AG10803 (cell line): ENCODE measurements at regions not wholly inside any gene's neighbourhood (a gene's known extent, or its start where the extent isn't known, plus 50 kb on each side); places are given as distances from the start of the nearest gene placed in this dataset.

Experiments used
- DNase-seq: peaks from one replicate; pipeline ENCODE4 v3.0.0; 2010; ENCODE audit warnings: low read depth
- H3K4me3 ChIP-seq: 2 replicates; pipeline ENCODE4 v1.5.1; 2011; ENCODE audit warnings: mild to moderate bottlenecking, low read length, control low read depth
- TF ChIP-seq, protein P1 (sequence below): conservative IDR thresholded peaks from 2 replicates; pipeline ENCODE4 v1.5.1; 2011; ENCODE audit warnings: mild to moderate bottlenecking, low read length, control low read depth, inconsistent platforms

DNA sequence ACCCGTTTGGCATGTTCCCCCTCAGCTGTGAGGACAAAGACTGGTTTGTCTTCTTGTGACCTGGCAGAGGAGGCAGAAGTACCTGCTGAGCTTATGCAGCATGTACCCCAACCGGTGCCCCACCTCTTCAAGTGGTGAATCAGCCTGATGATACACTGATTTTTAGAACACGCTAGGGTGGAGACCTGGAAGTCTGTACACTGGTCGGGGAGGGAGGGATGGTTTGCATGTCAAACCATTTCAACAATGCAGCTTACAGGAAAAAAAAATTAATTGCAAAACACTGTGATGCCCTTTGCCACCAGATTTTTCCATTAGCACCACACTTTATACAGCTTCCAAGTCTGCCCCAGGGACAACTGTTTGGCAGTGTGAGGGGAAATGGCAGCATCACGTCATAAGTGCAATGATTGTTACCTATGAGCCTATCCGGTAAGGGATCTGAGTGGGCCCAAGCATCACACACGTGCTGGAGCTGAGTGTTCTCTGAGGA is 155.1 kb upstream of the DMRT1 start:
- DNase-seq, result peak; percentile 83
- TF ChIP-seq, protein P1, sequence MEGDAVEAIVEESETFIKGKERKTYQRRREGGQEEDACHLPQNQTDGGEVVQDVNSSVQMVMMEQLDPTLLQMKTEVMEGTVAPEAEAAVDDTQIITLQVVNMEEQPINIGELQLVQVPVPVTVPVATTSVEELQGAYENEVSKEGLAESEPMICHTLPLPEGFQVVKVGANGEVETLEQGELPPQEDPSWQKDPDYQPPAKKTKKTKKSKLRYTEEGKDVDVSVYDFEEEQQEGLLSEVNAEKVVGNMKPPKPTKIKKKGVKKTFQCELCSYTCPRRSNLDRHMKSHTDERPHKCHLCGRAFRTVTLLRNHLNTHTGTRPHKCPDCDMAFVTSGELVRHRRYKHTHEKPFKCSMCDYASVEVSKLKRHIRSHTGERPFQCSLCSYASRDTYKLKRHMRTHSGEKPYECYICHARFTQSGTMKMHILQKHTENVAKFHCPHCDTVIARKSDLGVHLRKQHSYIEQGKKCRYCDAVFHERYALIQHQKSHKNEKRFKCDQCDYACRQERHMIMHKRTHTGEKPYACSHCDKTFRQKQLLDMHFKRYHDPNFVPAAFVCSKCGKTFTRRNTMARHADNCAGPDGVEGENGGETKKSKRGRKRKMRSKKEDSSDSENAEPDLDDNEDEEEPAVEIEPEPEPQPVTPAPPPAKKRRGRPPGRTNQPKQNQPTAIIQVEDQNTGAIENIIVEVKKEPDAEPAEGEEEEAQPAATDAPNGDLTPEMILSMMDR, result no peak
- peak overlapping the region; percentile 26 for H3K4me3 ChIP-seq

DNA sequence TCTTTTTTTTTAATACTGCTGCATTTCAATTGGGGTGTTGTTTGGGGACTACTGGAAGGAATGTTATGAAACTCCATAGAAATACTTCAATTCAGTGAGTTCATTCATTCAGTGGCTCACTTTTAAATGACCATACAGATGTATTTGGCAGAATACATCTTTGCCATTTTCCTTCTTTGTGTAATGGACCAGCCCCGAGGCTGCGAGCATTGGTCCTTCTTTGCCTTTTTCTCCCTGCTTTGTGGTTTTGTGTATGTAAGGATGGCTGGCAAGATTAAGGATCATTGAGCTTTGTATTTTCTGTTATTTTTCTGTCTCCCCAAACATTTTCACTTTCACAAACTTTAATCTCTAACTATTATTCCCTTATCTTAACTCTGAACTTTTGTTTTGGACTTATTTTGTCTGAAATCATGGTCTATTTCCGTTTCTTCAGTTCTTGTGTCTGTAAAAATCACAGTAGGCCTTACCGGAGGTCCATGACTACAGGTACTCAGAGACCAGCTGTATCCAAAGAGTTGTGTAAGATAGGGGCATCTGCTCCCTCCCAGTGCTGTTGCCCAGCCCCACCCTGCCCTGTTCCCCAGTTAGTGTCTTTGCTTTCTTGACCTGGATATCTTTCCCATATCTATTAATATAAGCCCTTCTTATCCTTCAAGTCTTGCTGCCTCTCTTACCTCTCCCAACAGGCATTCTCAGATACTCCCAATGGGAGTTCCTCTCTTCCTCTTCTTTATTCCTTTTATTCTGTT is 154.3 kb upstream of the DMRT1 start:
- peak overlapping the region; percentile 26 for H3K4me3 ChIP-seq
- DNase-seq, result no peak
- TF ChIP-seq, protein P1, result peak; percentile 10; the same call in 1 of the 2 replicates

DNA sequence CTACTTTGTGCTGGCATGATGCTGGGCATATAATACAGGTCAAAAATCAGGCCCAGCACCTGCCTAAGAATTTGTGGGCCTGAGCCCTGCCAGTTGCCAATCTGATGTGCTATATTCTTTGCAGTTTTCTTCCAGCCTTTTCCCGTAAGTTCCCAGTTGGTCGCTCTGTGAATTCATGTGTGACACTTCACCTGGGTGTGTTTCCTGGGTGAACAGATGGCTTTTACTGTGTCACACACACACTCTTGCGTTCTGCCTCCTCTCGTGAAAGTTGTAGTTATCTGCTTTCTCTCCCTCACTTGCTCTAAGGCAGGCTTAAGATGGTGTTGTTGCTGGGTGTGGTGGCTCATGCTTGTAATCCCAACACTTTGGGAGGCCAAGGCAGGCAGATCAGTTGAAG is 153.5 kb upstream of the DMRT1 start:
- no peak overlapping the region for H3K4me3 ChIP-seq
- DNase-seq, result no peak
- TF ChIP-seq, protein P1, result no peak

DNA sequence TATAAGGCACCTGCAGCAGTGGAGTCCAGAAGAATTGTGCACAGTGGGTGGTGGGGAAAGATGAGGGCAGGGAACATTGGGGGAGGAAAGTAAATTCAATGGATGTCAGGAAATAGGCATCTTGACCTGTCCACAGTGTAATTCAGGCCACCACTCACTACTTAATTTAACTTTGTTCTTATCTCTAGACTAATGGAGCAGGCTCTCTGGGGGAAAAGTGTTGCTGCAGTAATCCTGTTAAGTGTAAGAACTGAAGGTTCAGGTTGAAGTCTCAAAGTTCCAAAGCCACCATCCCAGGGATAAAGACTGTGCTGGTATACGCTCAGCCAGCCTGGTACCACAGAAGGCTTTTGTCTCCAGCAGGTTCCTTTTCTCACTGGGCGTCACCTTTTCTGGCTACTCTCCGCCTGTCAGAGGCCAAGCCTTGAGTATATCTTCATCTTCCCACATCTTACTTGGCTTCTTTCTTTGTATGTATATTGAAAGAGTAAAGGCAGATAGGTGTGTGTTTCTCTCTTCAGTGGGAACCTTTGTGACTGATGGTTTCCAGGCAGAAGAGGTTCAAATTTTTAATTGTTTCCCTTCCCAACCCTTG is 150.9 kb upstream of the DMRT1 start:
- no peak for DNase-seq
- TF ChIP-seq, protein P1, result no peak
- H3K4me3 ChIP-seq, result no peak overlapping the region

DNA sequence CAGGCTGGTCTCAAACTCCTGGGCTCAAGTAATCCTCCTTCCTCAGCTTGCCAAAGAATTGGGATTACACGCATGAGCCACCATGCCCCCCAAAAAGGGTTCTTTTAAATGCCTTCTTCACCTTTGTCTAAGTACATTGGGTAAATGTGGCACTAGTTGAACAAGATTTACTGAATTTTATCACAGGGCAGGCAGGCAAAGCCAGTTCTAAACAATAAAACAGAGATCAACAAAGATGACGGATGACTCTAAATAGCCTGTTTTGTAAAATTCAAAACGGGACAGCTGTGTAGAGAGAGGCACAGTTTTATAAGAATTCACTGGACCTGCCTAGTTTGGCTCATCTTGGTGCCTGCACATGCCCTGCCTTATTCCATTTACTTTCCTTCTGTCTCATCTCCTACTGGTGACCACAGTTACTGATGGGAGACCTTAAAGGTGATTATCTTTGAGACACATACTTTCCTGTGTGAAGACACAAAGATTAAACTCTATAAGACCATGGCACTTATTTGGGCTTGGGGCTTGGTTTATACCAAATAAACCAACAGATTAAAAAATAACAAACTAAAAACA is 149.6 kb upstream of the DMRT1 start:
- H3K4me3 ChIP-seq, result no peak overlapping the region
- TF ChIP-seq, protein P1, result no peak

DNA sequence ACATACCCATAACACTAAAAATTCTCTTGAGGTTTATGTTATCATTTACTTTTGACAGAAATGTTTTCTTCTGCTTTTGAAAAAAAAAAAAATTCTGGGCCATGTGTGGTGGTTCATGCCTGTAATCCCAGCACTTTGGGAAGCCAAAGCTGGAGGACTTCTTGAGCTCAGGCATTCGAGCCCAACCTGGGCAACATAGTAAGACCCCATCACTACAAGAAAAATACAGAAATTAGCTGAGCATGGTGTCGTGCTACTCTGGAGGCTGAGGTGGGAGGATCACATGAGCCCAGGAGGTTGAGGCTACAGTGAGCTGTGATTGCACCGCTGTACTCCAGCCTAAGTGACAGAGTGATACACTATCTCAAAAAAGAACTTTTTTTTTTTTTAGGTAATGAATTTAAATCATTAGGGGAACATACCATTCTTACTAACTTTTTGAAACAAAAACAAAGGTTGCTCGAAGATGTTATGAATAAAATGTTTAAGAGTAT is 148.8 kb upstream of the DMRT1 start:
- TF ChIP-seq, protein P1, result no peak
- DNase-seq, result no peak
- peak overlapping the region; percentile 33 for H3K4me3 ChIP-seq

More for the DNA sequence above, 149.6 kb upstream of the DMRT1 start:
- DNase-seq, result no peak
